H1 (cell line): ENCODE measurements at regions not wholly inside any gene's neighbourhood (a gene's known extent, or its start where the extent isn't known, plus 50 kb on each side); places are given as distances from the start of the nearest gene placed in this dataset.

Source experiments
- CTCF ChIA-PET: fragments of 300-600 bp; sonication (Branson Sonifier 250); formaldehyde crosslinking; loops from one replicate; lab custom pipeline; 2021; ENCODE audit not compliant: partially characterized antibody; lab: Charles Lee
- POLR2A ChIA-PET: fragments of 300-600 bp; sonication (Branson Sonifier 250); formaldehyde crosslinking; loops from one replicate; lab custom pipeline; 2021; ENCODE audit warnings: inconsistent platforms; ENCODE audit not compliant: partially characterized antibody; lab: Charles Lee
- DNase-seq, 2 experiments: peaks; one replicate each; pipeline versions ENCODE4 v3.0.0 to v3.0.0-alpha.2; 2010 to 2022; ENCODE audit warnings: low spot score in 2 of 2, low read depth in 1 of 2, mixed read lengths in 1 of 2
- FAIRE-seq: peaks from 2 replicates; lab custom pipeline; 2011; peaks lifted over from hg19 to GRCh38; lab: Jason Lieb, UNC
- H2AFZ ChIP-seq: 2 replicates; pipeline ENCODE4 v1.8.1; 2012; ENCODE audit warnings: low read length, inconsistent platforms
- H2AK5ac ChIP-seq: 2 replicates; pipeline ENCODE4 v1.6.1; 2013; ENCODE audit warnings: low read depth, low read length
- H2BK120ac ChIP-seq: replicated peaks from 2 replicates; pipeline ENCODE3; 2013; ENCODE audit warnings: low read depth, low read length, inconsistent platforms
- H2BK12ac ChIP-seq: 2 replicates; pipeline ENCODE4 v1.6.1; 2013; ENCODE audit warnings: low read depth, low read length
- H2BK15ac ChIP-seq: 2 replicates; pipeline ENCODE4 v1.6.1; 2013; ENCODE audit warnings: low read length
- H2BK20ac ChIP-seq: 2 replicates; pipeline ENCODE4 v1.6.1; 2013; ENCODE audit warnings: low read length
- H2BK5ac ChIP-seq: 2 replicates; pipeline ENCODE4 v1.6.1; 2013; ENCODE audit warnings: low read depth, low read length
- H3K14ac ChIP-seq: 2 replicates; pipeline ENCODE4 v1.6.1; 2013; ENCODE audit warnings: inconsistent platforms; ENCODE audit not compliant: insufficient read length
- H3K18ac ChIP-seq: 2 replicates; pipeline ENCODE4 v1.6.1; 2013; ENCODE audit warnings: low read length; ENCODE audit errors: extremely low read depth
- H3K23ac ChIP-seq: 2 replicates; pipeline ENCODE4 v1.6.1; 2013; ENCODE audit warnings: inconsistent platforms; ENCODE audit not compliant: insufficient read length
- H3K23me2 ChIP-seq: 2 replicates; pipeline ENCODE4 v1.6.1; 2013; ENCODE audit warnings: low read depth, low read length
- H3K27ac ChIP-seq: 2 replicates; pipeline ENCODE4 v1.6.1; 2011; ENCODE audit warnings: low read depth, low read length, inconsistent platforms
- H3K27me3 ChIP-seq, 4 experiments: replicated peaks in 1 of 4; 1 replicate in 1 of 4; 2 replicates in 3 of 4; pipeline versions ENCODE4 v1.6.1 to v1.8.1; 2011 to 2013; ENCODE audit warnings: low read length in 3 of 4, mild to moderate bottlenecking in 3 of 4, inconsistent platforms in 2 of 4, mixed read lengths in 2 of 4, moderate library complexity in 1 of 4; ENCODE audit not compliant: control insufficient read depth in 3 of 4, insufficient read depth in 3 of 4; ENCODE audit errors: extremely low read depth in 1 of 4
- H3K36me3 ChIP-seq, 4 experiments: 2 replicates each; pipeline versions ENCODE4 v1.6.1 to v1.8.1; 2011 to 2013; ENCODE audit warnings: mild to moderate bottlenecking in 4 of 4, low read length in 3 of 4, moderate library complexity in 2 of 4, control low read depth in 1 of 4, inconsistent platforms in 1 of 4; ENCODE audit not compliant: insufficient read depth in 4 of 4, control insufficient read depth in 2 of 4
- H3K4ac ChIP-seq: replicated peaks from 2 replicates; pipeline ENCODE3; 2013; ENCODE audit warnings: low read length, low read depth, mixed read lengths, inconsistent platforms; ENCODE audit not compliant: insufficient read length
- H3K4me1 ChIP-seq, 4 experiments: replicated peaks in 1 of 4; 1 replicate in 1 of 4; 2 replicates in 3 of 4; pipeline versions ENCODE4 v1.6.1 to v1.8.1; 2011 to 2013; ENCODE audit warnings: low read length in 3 of 4, inconsistent platforms in 2 of 4, mixed read lengths in 1 of 4; ENCODE audit not compliant: insufficient read depth in 4 of 4, control insufficient read depth in 3 of 4
- H3K4me2 ChIP-seq, 2 experiments: 2 replicates each; pipeline versions ENCODE4 v1.6.1 to v1.8.1; 2011 to 2013; ENCODE audit warnings: low read depth in 2 of 2, low read length in 2 of 2, control low read depth in 1 of 2, inconsistent platforms in 1 of 2, mild to moderate bottlenecking in 1 of 2; ENCODE audit not compliant: insufficient read depth in 1 of 2
- H3K4me3 ChIP-seq, 4 experiments: fragments of 200-600, 300-600 bp in 1 of 4; sonication (generic), shearing (Covaris generic), sonication (Bioruptor Twin) in 1 of 4; 2 replicates each; pipeline versions ENCODE4 v1.5.1 to v1.8.1; 2011 to 2016; ENCODE audit warnings: low read length in 4 of 4, low read depth in 3 of 4, control low read depth in 2 of 4, inconsistent platforms in 2 of 4, mild to moderate bottlenecking in 2 of 4, mixed read lengths in 1 of 4, moderate library complexity in 1 of 4; ENCODE audit not compliant: insufficient read depth in 2 of 4; ENCODE audit errors: extremely low read depth in 1 of 4
- H3K56ac ChIP-seq: replicated peaks from 2 replicates; pipeline ENCODE3; 2013; ENCODE audit warnings: low read depth, mild to moderate bottlenecking, mixed read lengths, low read length, inconsistent platforms; ENCODE audit not compliant: insufficient read length
- H3K79me1 ChIP-seq: 2 replicates; pipeline ENCODE4 v1.6.1; 2013; ENCODE audit warnings: low read depth, low read length, control low read depth
- H3K79me2 ChIP-seq, 2 experiments: 2 replicates each; pipeline versions ENCODE4 v1.6.1 to v1.8.1; 2012 to 2013; ENCODE audit warnings: low read length in 2 of 2, mild to moderate bottlenecking in 2 of 2, inconsistent platforms in 1 of 2; ENCODE audit not compliant: insufficient read depth in 2 of 2, control insufficient read depth in 1 of 2
- H3K9ac ChIP-seq, 4 experiments: replicated peaks in 1 of 4; 1 replicate in 1 of 4; 2 replicates in 3 of 4; pipeline versions ENCODE4 v1.6.1 to v1.8.1; 2011 to 2013; ENCODE audit warnings: low read depth in 3 of 4, low read length in 3 of 4, control low read depth in 2 of 4, mild to moderate bottlenecking in 2 of 4, moderate library complexity in 2 of 4, inconsistent platforms in 1 of 4; ENCODE audit errors: extremely low read depth in 1 of 4
- H3K9me3 ChIP-seq, 2 experiments: 2 replicates each; pipeline versions ENCODE4 v1.6.1 to v1.8.1; 2012 to 2013; ENCODE audit warnings: mild to moderate bottlenecking in 2 of 2, moderate library complexity in 2 of 2, control low read depth in 1 of 2, inconsistent platforms in 1 of 2, low read depth in 1 of 2, low read length in 1 of 2, mixed read lengths in 1 of 2; ENCODE audit not compliant: insufficient read depth in 2 of 2
- H4K20me1 ChIP-seq, 2 experiments: replicated peaks in 1 of 2; 2 replicates each; pipeline versions ENCODE3 to v1.8.1; 2011 to 2013; ENCODE audit warnings: inconsistent platforms in 2 of 2, low read length in 2 of 2, mild to moderate bottlenecking in 1 of 2; ENCODE audit not compliant: insufficient read depth in 2 of 2, control insufficient read depth in 1 of 2
- H4K5ac ChIP-seq: 2 replicates; pipeline ENCODE4 v1.6.1; 2013; ENCODE audit warnings: low read length, low read depth, mixed read lengths, inconsistent platforms; ENCODE audit not compliant: insufficient read length
- H4K8ac ChIP-seq: 2 replicates; pipeline ENCODE4 v1.8.0; 2013; ENCODE audit warnings: mild to moderate bottlenecking, moderate library complexity, low read length, inconsistent platforms; ENCODE audit not compliant: insufficient read depth; ENCODE audit errors: extremely low read depth
- H4K91ac ChIP-seq: replicated peaks from 2 replicates; pipeline ENCODE3; 2013; ENCODE audit warnings: low read length, mixed read lengths, inconsistent platforms; ENCODE audit not compliant: insufficient read length
- BRCA1 ChIP-seq: IDR thresholded peaks from 2 replicates; pipeline ENCODE4 v1.6.1; 2012; ENCODE audit warnings: low read depth, low read length, improper control_type of control experiment
- EGR1 ChIP-seq: IDR thresholded peaks from 2 replicates; pipeline ENCODE4 v1.6.1; 2011; ENCODE audit warnings: low read depth, low read length, borderline replicate concordance
- MAFK ChIP-seq: IDR thresholded peaks from 2 replicates; pipeline ENCODE4 v1.6.1; 2012; ENCODE audit warnings: low read depth, mild to moderate bottlenecking, improper control_type of control experiment, low read length
- MAX ChIP-seq: IDR thresholded peaks from 2 replicates; pipeline ENCODE4 v1.6.1; 2012; ENCODE audit warnings: inconsistent platforms
- RNF2 ChIP-seq: fragments of 200-900, 300-1000 bp; sonication (generic); IDR thresholded peaks from 2 replicates; pipeline ENCODE4 v1.7.1; 2016; ENCODE audit warnings: borderline replicate concordance, low read depth, mild to moderate bottlenecking, antibody characterized with exemption, low read length; ENCODE audit not compliant: poor library complexity, severe bottlenecking; ENCODE audit errors: missing control alignments
- SAP30 ChIP-seq: fragments of 300-600 bp; sonication (generic); IDR thresholded peaks from 2 replicates; pipeline ENCODE4 v1.7.1; 2012; ENCODE audit warnings: low read length, moderate library complexity, mild to moderate bottlenecking, inconsistent platforms; ENCODE audit not compliant: insufficient read depth, insufficient replicate concordance
- SP1 ChIP-seq: IDR thresholded peaks from 2 replicates; pipeline ENCODE4 v1.6.1; 2011; ENCODE audit warnings: low read depth, low read length
- TAF7 ChIP-seq: optimal IDR thresholded peaks from 2 replicates; pipeline ENCODE3; 2011; ENCODE audit warnings: low read depth, mild to moderate bottlenecking, inconsistent platforms, low read length, moderate library complexity, borderline replicate concordance
- YY1 ChIP-seq: IDR thresholded peaks from 2 replicates; pipeline ENCODE4 v1.6.1; 2011; ENCODE audit warnings: low read depth, mild to moderate bottlenecking, low read length
- WGBS, 2 experiments: shearing (Covaris generic) in 1 of 2; methylation state at CpG; one replicate each; pipeline versions ENCODE4 v1.1.6 to v1.1.7; 2013 to 2015; ENCODE audit warnings: low lambda C conversion rate in 2 of 2, mixed read lengths in 2 of 2, inconsistent platforms in 1 of 2, low coverage in 1 of 2, missing lambda C conversion rate in 1 of 2; ENCODE audit not compliant: insufficient replicate concordance in 2 of 2, insufficient coverage in 1 of 2, insufficient read length in 1 of 2; ENCODE audit errors: extremely low coverage in 1 of 2, missing lambda C conversion rate in 1 of 2; 5-methylcytosine and 5-hydroxymethylcytosine counted together

DNA sequence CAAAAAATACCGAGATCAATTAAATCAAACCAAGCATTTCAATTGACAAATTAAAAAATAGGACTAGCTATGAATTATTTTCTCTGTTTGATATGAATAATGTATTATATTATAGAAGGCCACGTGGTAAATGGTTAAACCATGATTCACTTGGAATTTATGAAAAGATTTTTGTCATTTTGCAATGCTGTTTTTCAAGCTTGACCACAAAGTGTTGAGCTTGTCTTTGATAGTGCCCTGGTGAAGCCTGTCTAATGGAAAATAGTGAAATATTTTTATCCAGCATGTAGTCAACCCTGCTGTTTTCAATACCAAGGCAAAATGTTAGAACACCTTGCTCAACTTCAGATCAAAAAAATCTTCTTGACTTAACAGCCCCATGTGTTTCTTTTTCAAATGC is 288.0 kb upstream of the PRMT6 start:
- no peak overlapping the region for H4K8ac ChIP-seq
- no peaks in the 10 kb centered on the region for H3K23me2 ChIP-seq
- POLR2A ChIA-PET = no interaction called here
- no peaks in the 10 kb centered on the region for H3K36me3 ChIP-seq
- H4K5ac ChIP-seq = no peak overlapping the region
- H3K79me2 ChIP-seq = no peaks in the 10 kb centered on the region
- H3K79me1 ChIP-seq = no peaks in the 10 kb centered on the region
- H2BK15ac ChIP-seq = no peak overlapping the region
- no peak overlapping the region for H2AK5ac ChIP-seq
- no peak overlapping the region for H3K4ac ChIP-seq
- no peak overlapping the region for H3K14ac ChIP-seq
- no peaks in the 10 kb centered on the region for H3K4me1 ChIP-seq
- no peak overlapping the region for H3K4me2 ChIP-seq
- no peak overlapping the region for H2AFZ ChIP-seq
- H2BK20ac ChIP-seq = no peak overlapping the region
- H3K27ac ChIP-seq = no peak overlapping the region
- H2BK120ac ChIP-seq = no peak overlapping the region
- H3K56ac ChIP-seq = no peak overlapping the region
- TF ChIP-seq BRCA1 = no peak
- no peak for TF ChIP-seq TAF7
- no peak for TF ChIP-seq EGR1
- TF ChIP-seq MAX = no peak
- no peak for TF ChIP-seq RNF2
- TF ChIP-seq YY1 = no peak
- no peak for TF ChIP-seq SP1
- no peak for TF ChIP-seq SAP30
- TF ChIP-seq MAFK = no peak
- CTCF ChIA-PET = no interaction called here
- H3K27me3 ChIP-seq = no peaks in the 10 kb centered on the region
- no peaks in the 10 kb centered on the region for H3K9me3 ChIP-seq
- no peak overlapping the region for H4K91ac ChIP-seq
- no peak overlapping the region for H3K4me3 ChIP-seq
- no peak overlapping the region for H3K18ac ChIP-seq
- no peak overlapping the region for H2BK5ac ChIP-seq
- H3K23ac ChIP-seq = no peak overlapping the region
- no peak for FAIRE-seq
- no peak overlapping the region for H3K9ac ChIP-seq
- no peaks in the 10 kb centered on the region for H4K20me1 ChIP-seq
- 93% methylated on average over 2 of the region's 2 CpGs; no CpG with 5 or more reads in 1 of the 2 experiments for WGBS, 2 experiments
- DNase-seq = no peak
- no peak overlapping the region for H2BK12ac ChIP-seq
